ENCODE measurements at regions not wholly inside any gene's neighbourhood (a gene's known extent, or its start where the extent isn't known, plus 50 kb on each side); places are given as distances from the start of the nearest gene placed in this dataset.
A peak's percentile ranks its signal among the peaks of the same experiment; 100 is the strongest.

GRCh38 chr11:32032478-32032877 is 58.4 kb upstream of the RCN1 start:
- H3K36me3 ChIP-seq: no peaks in the 10 kb centered on the region
- H3K9me3 ChIP-seq: no peaks in the 10 kb centered on the region
- no peaks in the 10 kb centered on the region for H3K4me1 ChIP-seq
- H3K27me3 ChIP-seq: peaks cover 0 to 11% (median 0%) of the 10 kb centered on the region in 3 donors
- DNase-seq: no peak
- intact Hi-C loops (cut with DNase I; ENCODE audit: low total_unique reads): no loop called here
- WGBS, 5 donors: 39 to 69% (median 50%) methylated on average over 4 of the region's 4 CpGs
- H3K4me3 ChIP-seq: no peak overlapping the region
- TF ChIP-seq EP300 (IDR thresholded peaks at IDR 0.05) (no peak), POLR2A (IDR thresholded peaks at IDR 0.05) (no peak), CTCF (IDR thresholded peaks at IDR 0.05) (no peak)
- no peak overlapping the region for H3K27ac ChIP-seq

- TF ChIP-seq CTCF (IDR thresholded peaks at IDR 0.05) (no peak), POLR2A (IDR thresholded peaks at IDR 0.05) (no peak), POLR2AphosphoS5 (IDR thresholded peaks at IDR 0.05) (no peak), EP300 (IDR thresholded peaks at IDR 0.05) (no peak)
- Histone ChIP-seq H3K9me3 (no peaks in the 10 kb centered on the region), H3K27me3 (peaks cover 0 to 11% (median 0%) of the 10 kb centered on the region in 3 donors), H3K27ac (no peak overlapping the region), H3K4me1 (no peaks in the 10 kb centered on the region), H3K4me3 (no peak overlapping the region), H3K36me3 (no peaks in the 10 kb centered on the region)
- intact Hi-C loops (cut with DNase I; ENCODE audit: low total_unique reads): no loop called here
- WGBS, 5 donors: 76 to 93% (median 85%) methylated on average over 1 of the region's 1 CpG
- no peak for DNase-seq
Measured at GRCh38 chr11:32032052-32032451, 58.8 kb upstream of the RCN1 start.

- DNase-seq: no peak
- Histone ChIP-seq H3K27ac (no peak overlapping the region), H3K4me1 (no peaks in the 10 kb centered on the region), H3K9me3 (no peaks in the 10 kb centered on the region), H3K27me3 (peaks cover 0 to 11% (median 0%) of the 10 kb centered on the region in 3 donors), H3K36me3 (no peaks in the 10 kb centered on the region), H3K4me3 (no peak overlapping the region)
- WGBS, 5 donors: 79 to 87% (median 84%) methylated on average over 10 of the region's 10 CpGs
- TF ChIP-seq POLR2AphosphoS5 (IDR thresholded peaks at IDR 0.05) (no peak), POLR2A (IDR thresholded peaks at IDR 0.05) (no peak), EP300 (IDR thresholded peaks at IDR 0.05) (no peak), CTCF (IDR thresholded peaks at IDR 0.05) (no peak)
- intact Hi-C loops (cut with DNase I; ENCODE audit: low total_unique reads): no loop called here
Measured at GRCh38 chr11:32030875-32031503, 59.9 kb upstream of the RCN1 start.

GRCh38 chr11:32029721-32030120 is 61.2 kb upstream of the RCN1 start:
- Histone ChIP-seq H3K9me3 (no peaks in the 10 kb centered on the region), H3K4me3 (no peak overlapping the region), H3K27me3 (peaks cover 0 to 13% (median 0%) of the 10 kb centered on the region in 3 donors), H3K27ac (no peak overlapping the region), H3K4me1 (no peaks in the 10 kb centered on the region), H3K36me3 (no peaks in the 10 kb centered on the region)
- TF ChIP-seq POLR2AphosphoS5 (IDR thresholded peaks at IDR 0.05) (no peak), CTCF (IDR thresholded peaks at IDR 0.05) (no peak), EP300 (IDR thresholded peaks at IDR 0.05) (no peak), POLR2A (IDR thresholded peaks at IDR 0.05) (no peak)
- 79 to 90% (median 87%) methylated on average over 4 of the region's 4 CpGs for WGBS, 5 donors
- intact Hi-C loops (cut with DNase I; ENCODE audit: low total_unique reads): no loop called here
- peak in 1 of 2 donors; percentile 14 for DNase-seq
